Endothelial cell of umbilical vein (primary cell): ENCODE measurements at regions not wholly inside any gene's neighbourhood (a gene's known extent, or its start where the extent isn't known, plus 50 kb on each side); places are given as distances from the start of the nearest gene placed in this dataset.

Experiments
- EZH2 ChIP-seq: IDR thresholded peaks from 2 replicates; pipeline ENCODE4 v1.6.1; 2012; ENCODE audit warnings: borderline replicate concordance, low read depth, mild to moderate bottlenecking, moderate library complexity, low read length, inconsistent platforms; ENCODE audit not compliant: severe bottlenecking
- FOS ChIP-seq: IDR thresholded peaks from 2 replicates; pipeline ENCODE4 v1.6.1; 2011; ENCODE audit warnings: mild to moderate bottlenecking, low read length, moderate library complexity, borderline replicate concordance; ENCODE audit not compliant: insufficient read depth
- GATA2 ChIP-seq: IDR thresholded peaks from 2 replicates; pipeline ENCODE4 v1.7.0; 2011; ENCODE audit warnings: low read depth, mild to moderate bottlenecking, moderate library complexity, mixed read lengths, low read length; ENCODE audit not compliant: insufficient read length, insufficient read depth
- JUN ChIP-seq: IDR thresholded peaks from 2 replicates; pipeline ENCODE4 v1.6.1; 2011; ENCODE audit warnings: borderline replicate concordance, low read depth; ENCODE audit not compliant: insufficient read length, insufficient read depth
- MYC ChIP-seq: IDR thresholded peaks from one replicate; pipeline ENCODE4 v1.6.1; 2011; ENCODE audit warnings: mild to moderate bottlenecking, low read depth, low read length
- POLR2A ChIP-seq: IDR thresholded peaks from 2 replicates; pipeline ENCODE4 v1.6.1; 2012; ENCODE audit warnings: low read depth, mild to moderate bottlenecking, control low read depth, low read length
- POLR2AphosphoS5 ChIP-seq: IDR thresholded peaks from 2 replicates; pipeline ENCODE4 v1.6.1; 2012; ENCODE audit warnings: low read depth, mild to moderate bottlenecking, control low read depth, low read length, moderate library complexity; ENCODE audit not compliant: insufficient read depth
- TF ChIP-seq, protein P1 (sequence below), 2 donors: IDR thresholded peaks; 1 replicate in 1 of 2; 2 replicates in 1 of 2; pipeline ENCODE4 v1.5.1; 2011; ENCODE audit warnings: low read length in 2 of 2, mild to moderate bottlenecking in 2 of 2, moderate library complexity in 2 of 2, control low read depth in 1 of 2, inconsistent platforms in 1 of 2, low read depth in 1 of 2; ENCODE audit not compliant: insufficient read depth in 1 of 2; ENCODE audit errors: extremely low read depth in 1 of 2
- TF ChIP-seq, protein P2 (sequence below): IDR thresholded peaks from 2 replicates; pipeline ENCODE4 v1.6.1; 2011; ENCODE audit not compliant: insufficient read depth, insufficient read length

DNA sequence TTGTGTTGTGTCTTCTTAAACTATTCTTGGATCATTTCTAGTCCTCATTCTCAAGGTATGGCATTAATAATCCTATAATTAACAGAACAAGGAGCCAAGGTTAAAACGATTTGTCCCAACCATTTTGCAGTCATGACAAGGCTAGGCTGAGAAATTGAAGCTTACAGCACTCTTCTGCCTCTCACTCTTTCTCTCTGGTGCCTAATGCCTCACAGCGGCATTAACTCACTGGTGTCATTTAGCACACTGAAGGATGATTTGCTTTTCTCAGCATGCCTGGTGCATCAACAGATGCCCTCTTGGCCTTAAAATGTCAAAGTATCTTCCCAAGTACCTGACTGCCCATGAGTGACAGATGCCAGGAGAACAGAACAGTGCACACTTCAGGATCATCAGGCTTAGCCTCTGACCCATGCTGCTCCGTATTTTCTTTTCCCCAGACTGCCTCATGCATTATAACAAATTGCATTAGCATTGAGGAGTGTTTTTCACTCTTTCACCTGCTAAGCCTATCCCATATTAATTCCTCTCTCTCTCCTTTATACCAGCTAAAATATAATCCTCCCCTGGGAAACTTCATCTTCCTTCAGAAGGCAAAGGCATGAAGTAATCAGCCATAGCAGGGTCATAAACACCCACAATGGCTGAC lies 61.1 kb upstream of the SV2C start:
- TF ChIP-seq, protein P1, sequence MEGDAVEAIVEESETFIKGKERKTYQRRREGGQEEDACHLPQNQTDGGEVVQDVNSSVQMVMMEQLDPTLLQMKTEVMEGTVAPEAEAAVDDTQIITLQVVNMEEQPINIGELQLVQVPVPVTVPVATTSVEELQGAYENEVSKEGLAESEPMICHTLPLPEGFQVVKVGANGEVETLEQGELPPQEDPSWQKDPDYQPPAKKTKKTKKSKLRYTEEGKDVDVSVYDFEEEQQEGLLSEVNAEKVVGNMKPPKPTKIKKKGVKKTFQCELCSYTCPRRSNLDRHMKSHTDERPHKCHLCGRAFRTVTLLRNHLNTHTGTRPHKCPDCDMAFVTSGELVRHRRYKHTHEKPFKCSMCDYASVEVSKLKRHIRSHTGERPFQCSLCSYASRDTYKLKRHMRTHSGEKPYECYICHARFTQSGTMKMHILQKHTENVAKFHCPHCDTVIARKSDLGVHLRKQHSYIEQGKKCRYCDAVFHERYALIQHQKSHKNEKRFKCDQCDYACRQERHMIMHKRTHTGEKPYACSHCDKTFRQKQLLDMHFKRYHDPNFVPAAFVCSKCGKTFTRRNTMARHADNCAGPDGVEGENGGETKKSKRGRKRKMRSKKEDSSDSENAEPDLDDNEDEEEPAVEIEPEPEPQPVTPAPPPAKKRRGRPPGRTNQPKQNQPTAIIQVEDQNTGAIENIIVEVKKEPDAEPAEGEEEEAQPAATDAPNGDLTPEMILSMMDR (IDR thresholded peaks at IDR 0.05; ENCODE audit: extremely low read depth in 1 of 2, insufficient read depth in 1 of 2, low read depth in 1 of 2, low read length in 2 of 2), result no peak
- TF ChIP-seq GATA2 (no peak), EZH2 (no peak), POLR2A (no peak), POLR2AphosphoS5 (no peak), FOS (no peak), JUN (no peak), MYC (no peak)
- TF ChIP-seq, protein P2, sequence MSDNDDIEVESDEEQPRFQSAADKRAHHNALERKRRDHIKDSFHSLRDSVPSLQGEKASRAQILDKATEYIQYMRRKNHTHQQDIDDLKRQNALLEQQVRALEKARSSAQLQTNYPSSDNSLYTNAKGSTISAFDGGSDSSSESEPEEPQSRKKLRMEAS, result no peak
